Posterior cingulate gyrus (tissue), 11 donors: ENCODE measurements at regions not wholly inside any gene's neighbourhood (a gene's known extent, or its start where the extent isn't known, plus 50 kb on each side); places are given as distances from the start of the nearest gene placed in this dataset.
A peak's percentile ranks its signal among the peaks of the same experiment; 100 is the strongest.

ENCODE experiments used
- DNase-seq, 10 donors: peaks; one replicate each; pipeline versions ENCODE4 v3.0.0 to v3.0.0-alpha.2; 2020 to 2021; ENCODE audit warnings: mixed read lengths in 3 of 10
- intact Hi-C: fragments of 100-400 bp; cut with DNase I; formaldehyde crosslinking; loops from one replicate; pipeline ENCODE4 v1.15.1; 2023

DNA sequence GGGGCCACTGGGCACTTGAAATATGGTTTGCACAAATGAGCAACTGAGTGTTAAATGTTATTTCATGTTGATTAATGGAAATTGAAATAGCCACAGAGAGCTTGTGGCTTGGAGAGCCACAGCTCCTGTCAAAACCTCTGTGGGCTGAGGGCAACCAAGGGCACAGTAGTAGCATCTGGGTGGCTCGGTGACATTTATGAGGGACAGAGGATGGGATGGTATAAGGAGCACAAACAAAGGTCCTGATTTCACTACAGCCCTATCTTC is 215.9 kb downstream of the SOX9 start:
- no peak for DNase-seq
- intact Hi-C loops = loop anchor here (10.0 kb wide), 1 partner anchor 212 kb away; the partner anchor contains the start of gene SOX9

DNA sequence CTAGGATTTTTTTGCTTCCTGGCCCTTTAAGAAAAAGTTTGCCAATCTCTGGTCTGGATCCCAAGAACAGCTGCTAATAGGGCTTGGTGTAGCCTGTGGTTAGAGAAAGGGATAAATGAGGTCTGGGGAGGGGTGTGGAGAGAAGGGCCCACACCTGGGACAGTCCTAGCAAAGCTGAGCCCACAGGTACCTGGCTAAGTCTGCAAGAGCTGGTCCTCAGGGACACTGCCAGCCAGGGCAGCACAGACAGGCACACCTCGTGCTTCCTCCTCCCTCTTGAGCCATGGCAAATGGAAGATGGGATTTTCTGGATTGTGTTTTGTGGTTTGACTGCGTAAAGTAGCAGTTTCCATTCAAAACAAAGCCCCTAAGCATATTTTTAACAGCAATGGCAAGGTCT is 217.5 kb downstream of the SOX9 start:
- intact Hi-C loops = loop anchor here (10.0 kb wide), 1 partner anchor 214 kb away; the partner anchor contains the start of gene SOX9
- DNase-seq = no peak

DNA sequence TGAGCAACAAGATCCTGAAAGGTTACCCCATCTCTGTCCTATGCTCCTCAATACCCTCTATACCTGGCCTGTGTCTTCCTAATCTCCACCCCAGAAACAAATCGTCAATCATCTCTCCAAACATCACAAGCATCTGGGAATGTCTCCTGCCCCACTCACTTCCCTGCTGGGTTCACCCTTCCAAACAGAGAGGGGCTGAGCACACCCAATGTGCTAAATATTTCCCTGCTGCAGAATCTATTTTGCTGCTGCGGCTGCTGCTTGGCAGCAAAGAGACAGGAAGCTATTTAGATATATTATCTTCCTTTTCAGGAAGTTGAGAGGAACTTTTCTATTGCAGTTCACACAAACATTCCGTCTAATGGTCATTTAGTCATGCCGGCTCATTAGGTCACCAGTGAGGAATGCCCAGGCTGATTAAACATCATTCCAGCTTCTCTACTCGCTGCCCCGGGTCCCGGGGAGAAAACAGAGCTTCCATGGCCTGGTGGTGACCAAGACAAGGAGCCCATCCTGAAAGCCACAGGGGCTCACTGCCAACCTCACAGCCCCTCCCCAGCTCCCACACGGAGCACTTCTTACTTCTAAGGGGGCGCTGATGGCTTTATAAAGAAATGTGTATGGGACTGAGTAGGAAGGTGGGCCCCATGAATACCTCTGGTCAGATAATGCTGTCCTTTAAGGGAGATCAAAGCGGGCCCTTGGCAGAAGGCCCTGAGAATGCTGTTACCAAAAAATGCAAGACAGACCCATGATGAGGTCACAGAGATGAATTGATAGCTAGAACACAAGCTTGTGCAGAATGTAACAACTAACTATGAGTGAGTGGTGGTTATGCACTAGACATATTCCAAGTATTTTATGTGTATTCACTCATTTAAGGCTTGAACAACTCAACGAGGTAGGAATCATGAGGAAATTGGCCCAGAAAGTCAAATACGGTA is 218.3 kb downstream of the SOX9 start:
- DNase-seq = no peak
- intact Hi-C loops = loop anchor here (10.0 kb wide), 1 partner anchor 214 kb away; the partner anchor contains the start of gene SOX9

DNA sequence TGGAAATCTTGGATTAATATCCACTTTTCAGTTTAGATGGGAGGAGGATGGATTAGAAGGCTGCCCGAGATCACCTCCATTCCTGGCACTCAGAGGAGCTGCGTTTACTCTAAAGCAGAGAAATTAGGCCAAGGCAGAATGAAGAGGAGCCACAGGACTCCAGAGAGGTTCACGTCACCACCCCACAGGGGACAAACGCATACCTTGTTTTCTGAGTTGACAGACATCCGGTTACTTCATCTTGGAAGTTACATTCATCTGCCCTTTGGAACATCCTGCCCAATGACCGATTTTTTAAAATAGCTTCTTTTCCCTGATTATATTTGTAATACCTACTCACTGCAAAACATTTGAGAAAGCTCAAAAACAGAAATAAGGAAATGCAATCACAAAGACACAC is 220.0 kb downstream of the SOX9 start:
- intact Hi-C loops = loop anchor here (10.0 kb wide), 1 partner anchor 174 kb away; no protein-coding TSS in a partner anchor

DNA sequence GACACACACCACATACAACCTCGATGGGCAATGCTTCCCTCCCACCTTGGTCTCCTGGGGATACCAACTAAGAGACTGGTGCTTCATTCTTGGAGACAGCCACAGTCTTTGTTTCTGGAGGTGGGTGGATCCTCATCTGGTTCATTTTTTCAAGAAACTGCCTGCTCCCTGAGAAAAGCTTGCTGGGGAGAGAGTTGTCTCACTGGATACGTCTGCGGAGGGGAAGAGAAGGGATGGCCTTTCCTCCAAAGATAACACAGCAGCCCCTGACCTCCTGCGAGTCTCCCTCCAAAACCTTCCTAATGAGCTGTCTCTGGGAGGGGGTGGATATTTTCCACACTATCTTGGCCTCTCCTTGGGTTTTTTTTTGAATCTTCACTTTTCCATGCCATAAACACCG is 221.2 kb downstream of the SOX9 start:
- DNase-seq = no peak
- intact Hi-C loops = loop anchor here (10.0 kb wide), 1 partner anchor 173 kb away; no protein-coding TSS in a partner anchor

More for the DNA sequence above, 220.0 kb downstream of the SOX9 start:
- DNase-seq = no peak

DNA sequence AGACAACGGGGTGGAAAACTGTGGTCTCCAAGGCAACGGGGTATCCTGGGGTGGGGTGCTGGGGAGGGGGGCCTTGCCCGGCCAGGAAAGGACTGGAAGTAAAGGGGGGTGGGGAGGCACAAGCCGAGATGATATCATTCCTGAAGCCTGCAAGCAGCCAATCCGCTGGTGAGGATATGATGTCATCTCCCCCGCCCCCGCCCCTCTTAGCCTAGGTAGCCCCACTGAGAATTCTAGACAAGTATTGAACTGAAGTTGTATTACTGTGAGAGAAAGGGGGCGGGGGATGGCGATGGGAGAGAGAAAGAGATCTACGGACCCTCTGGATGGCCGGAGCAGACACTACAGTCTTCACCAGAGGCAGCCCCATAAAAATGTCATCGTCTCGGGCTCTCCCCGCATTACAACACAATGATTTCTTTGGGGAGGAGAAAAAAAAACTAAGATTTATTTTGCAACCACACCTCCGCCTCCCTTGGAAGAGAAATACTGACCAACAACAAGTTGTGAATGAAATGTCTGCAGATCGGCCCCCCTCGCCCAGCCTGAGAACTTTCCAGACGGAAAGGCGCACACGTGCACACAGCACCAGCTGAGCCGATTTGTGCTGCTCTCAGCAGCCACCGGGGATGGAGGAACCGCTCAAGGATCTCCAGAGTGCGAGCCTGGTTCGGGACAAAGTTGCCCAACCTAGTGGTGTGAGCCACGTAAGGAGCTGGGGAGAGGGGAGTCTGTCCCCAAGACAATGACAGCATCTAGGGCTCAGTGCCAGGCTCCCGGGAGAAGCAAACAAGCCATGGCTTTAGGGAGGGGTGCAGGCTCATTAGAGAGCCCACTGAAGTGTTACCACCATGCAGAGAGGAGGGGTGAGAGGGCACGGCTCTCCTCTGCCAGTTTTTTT is 222.1 kb downstream of the SOX9 start:
- DNase-seq = peak; percentile 29 to 92 (median 54)
- intact Hi-C loops = loop anchor here (10.0 kb wide), 1 partner anchor 172 kb away; no protein-coding TSS in a partner anchor

DNA sequence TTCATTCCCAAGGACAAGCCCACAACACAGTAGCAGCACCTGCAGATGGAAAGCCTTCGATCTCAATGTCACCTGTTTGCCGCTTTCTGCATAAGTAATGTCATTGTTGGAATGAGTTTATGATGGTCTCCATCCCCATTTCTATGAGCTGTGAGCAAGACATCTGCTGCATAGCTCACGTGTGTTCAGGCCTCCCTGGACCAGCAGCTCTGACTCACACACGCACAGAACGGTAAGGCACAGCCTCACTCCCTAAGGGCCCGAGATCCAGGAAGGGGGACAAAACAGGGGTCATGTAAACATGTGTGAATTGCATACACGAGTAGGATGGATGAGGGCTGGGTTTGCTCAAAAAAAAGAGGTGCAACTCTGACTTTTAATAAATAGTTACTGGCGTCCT is 223.1 kb downstream of the SOX9 start:
- intact Hi-C loops = loop anchor here (10.0 kb wide), 1 partner anchor 171 kb away; no protein-coding TSS in a partner anchor

DNA sequence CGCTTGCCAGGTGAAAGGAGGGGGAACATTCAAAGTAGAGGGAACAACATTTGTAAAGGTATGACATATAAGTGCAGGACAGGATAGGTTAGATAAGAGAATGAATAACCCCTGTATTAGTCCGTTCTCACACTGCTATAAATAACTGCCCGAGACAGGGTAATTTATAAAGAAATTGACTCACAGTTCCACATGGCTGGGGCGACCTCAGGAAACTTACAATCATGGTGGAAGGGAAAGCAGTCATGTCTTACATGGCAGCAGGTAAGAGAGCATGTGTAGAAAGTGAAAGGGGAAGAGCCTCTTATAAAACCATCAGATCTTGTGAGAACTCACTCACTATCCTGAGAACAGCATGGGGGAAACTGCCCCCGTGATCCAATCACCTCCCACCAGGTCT is 223.8 kb downstream of the SOX9 start:
- no peak for DNase-seq
- intact Hi-C loops = loop anchor here (10.0 kb wide), 1 partner anchor 170 kb away; no protein-coding TSS in a partner anchor

More for the DNA sequence above, 223.1 kb downstream of the SOX9 start:
- DNase-seq = no peak

DNA sequence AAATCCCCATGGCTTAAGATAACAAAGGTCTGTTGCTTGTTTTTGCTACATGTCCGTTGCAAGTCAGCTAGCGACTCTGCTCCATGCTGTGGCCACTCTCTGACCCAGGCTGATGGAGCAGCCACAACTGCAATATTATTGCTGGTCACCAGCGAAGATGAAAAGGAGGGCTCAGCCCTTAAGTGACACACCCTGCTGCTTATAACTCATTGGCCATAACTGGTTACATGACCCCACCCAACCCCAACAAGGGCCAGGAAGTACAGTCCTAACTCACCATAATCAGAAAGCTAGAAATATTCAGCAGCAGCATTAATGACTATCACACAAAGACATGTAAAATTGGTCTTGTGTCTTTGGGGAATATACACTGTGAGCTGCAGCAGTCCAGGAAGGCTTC is 224.3 kb downstream of the SOX9 start:
- intact Hi-C loops = loop anchor here (10.0 kb wide), 1 partner anchor 170 kb away; no protein-coding TSS in a partner anchor
- no peak for DNase-seq

DNA sequence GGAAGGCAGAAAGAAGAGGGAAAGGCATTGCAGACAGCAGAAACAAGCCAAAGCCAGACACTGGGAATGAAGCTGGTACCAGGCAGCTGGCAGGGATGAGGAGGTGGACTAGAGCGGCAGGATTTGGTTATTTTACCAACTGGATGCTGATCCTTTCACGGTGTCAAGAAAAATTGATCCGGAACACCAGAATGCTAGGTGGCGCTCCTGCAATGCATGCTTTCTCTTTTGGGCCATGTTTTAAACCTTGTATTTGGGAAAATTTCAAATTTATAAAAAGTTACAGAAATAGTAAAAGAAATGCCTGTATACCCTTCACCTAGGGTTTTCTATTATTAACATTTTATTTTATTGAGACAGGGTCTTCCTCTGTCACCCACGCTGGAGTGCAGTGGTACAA is 224.7 kb downstream of the SOX9 start:
- intact Hi-C loops = loop anchor here (10.0 kb wide), 1 partner anchor 169 kb away; no protein-coding TSS in a partner anchor

DNA sequence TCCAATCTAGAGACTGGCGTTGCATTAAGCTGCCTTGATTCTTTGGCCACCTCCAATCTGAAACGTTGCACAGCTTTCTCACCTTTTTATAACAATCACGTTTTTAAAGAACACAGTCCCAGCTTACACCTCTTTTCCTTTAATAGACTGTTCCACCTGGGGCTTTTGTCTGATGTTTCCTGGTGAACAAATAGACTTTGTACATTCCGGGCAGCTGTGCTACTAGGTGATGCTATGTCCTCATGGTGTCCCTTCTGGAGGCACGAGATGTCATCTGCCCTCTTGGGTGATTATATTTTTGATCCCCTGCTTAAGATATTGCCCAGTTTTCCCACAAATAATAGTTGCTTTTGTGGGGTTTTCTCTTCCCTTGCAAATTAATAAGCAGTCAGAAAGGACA is 225.5 kb downstream of the SOX9 start:
- intact Hi-C loops = loop anchor here (10.0 kb wide), 1 partner anchor 168 kb away; no protein-coding TSS in a partner anchor
- no peak for DNase-seq

More for the DNA sequence above, 224.7 kb downstream of the SOX9 start:
- DNase-seq = no peak

DNA sequence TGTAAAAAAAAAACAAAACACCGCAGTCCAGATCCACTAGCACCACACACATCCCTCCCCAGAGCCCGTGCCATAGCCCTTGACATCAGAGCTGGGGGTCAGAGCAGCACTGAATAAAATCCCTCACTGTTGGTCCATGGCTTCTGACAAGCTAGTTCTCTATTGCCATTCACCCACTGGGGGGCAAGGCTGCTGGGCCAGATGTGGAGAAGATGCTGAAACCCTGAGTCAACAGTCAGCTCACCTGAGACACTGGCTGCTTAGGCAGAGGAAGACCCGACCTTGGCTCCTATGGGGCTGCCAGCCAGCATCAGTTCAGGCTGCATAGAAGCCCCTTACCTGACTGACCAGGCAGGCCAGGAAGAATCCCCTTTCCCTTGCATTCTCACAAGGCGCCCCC is 228.2 kb downstream of the SOX9 start:
- no peak for DNase-seq
- intact Hi-C loops = loop anchor here (10.0 kb wide), 1 partner anchor 166 kb away; no protein-coding TSS in a partner anchor

DNA sequence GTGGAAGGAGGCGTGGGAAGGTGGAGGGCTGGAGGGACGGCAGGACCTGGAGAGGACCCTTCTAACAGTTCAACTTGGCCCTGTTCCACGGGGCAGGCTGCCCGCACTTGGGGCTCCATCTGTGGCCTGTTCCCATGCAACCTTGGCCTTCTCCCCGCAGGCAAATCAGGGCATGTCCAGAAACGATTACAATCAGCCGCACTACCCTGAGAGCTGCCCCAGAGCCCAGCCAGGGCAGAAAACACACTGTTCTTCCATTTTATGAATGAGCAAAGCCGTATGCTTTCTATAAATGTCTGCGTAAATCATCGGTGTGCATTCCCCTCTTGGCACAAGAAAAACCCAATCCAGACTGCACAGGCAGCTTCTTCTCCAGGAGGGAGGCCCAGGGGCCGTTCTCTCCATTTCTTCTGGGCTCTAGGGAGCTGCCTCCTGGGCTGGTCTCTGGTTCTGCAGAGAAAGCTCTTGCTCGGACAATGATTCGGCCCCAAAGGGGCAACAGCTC is 228.7 kb downstream of the SOX9 start:
- peak in 1 of 10 donors; percentile 18 for DNase-seq
- intact Hi-C loops = loop anchor here (10.0 kb wide), 1 partner anchor 165 kb away; no protein-coding TSS in a partner anchor

DNA sequence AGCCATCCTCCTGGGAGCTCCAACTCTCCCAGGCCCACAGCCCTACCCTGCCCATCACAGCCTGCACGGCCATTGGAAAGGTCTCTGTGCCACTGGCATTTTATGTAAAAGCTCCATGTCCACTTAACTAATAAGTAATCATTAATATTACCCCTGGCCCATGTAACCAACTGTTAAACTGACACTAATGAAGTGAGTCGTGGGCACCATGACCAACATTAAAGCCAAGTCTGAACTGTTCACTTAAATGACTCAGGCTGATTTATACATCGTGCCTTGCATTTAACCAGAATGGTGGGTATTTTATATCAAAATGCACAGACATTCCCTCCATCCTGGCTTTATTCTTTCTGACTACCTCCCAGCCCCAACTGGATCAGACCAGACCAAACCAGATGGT is 229.3 kb downstream of the SOX9 start:
- intact Hi-C loops = no loop called here
- no peak for DNase-seq

DNA sequence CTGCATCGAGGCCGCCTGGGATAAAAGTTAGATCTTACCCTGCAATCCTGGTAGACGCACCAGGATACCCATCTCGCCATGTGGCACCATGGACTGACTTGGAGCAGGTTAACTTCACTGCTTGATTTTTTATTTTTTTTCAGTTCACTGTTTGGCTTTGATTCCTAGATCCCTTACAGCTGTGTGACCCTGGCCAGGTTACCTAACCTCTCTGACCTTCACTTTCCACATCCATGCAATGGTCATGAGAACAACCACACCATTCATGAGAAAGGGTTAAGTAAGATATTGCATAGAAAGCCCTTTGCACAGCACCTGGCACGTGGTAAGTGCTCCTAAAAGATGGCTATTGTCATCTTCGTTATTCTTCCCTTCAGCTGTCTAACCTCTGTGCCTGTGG is 230.5 kb downstream of the SOX9 start:
- DNase-seq = no peak
- intact Hi-C loops = no loop called here

DNA sequence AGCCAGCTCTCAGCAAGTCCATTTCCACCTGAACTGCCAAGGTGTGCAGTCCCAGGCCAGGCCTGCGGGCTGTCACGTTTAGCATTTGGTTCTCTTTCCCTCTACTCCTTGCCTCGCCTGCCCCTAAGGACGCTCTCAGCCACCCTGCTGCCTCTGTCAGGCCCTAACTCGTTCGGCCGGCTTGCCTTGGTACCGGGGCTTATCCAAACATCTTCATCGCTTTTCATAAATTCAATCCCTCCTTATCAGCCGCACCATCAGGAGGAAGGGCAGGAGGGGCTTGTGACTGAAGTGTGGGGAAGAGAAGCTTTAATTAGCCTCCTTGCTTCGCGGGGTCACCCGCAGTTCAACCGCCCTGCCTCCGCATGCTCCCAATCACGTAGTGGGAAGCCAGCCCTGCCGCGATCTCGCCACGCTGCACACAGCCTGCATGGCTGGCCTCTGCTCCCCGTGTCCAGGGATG is 231.1 kb downstream of the SOX9 start:
- intact Hi-C loops = no loop called here
- DNase-seq = no peak

DNA sequence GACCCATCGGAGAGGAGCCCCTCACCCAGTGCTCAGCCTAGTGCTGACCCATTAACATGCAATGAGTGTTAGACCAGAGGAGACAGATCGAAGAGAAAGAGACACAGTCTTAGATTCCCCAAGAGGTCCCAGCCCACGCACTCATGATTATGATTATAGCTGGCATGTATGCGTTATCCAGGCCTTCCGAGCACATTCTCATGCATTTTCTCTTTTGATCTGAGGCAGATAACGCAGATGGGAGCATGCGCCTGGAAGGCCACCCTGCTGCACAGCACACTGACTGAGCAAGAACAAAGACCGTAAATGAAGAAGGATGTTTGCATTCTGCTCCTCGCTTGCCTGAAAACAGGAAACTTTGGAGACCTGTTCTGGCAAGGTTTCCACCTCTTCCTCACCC is 232.7 kb downstream of the SOX9 start:
- intact Hi-C loops = no loop called here
- DNase-seq = peak in 2 of 10 donors; percentile 29 to 34

DNA sequence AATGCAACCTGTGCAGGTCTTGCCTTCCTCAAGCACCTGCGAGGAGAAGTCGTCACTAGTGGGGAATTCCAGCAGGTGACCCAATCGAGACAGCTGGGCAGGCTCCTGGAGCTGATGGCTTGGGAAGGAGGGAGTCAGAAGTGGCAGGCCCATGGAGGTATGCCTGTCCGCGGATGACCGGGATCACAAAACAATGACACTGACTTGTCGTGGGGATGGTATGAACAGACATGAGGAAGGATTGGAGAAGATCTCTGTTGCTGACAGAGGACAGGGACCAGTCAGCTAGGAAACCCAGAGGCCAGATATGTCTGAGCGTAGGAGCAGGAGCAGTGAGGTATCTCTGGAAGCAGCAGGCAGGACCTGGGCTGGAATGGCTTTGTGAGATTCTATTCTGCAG is 233.3 kb downstream of the SOX9 start:
- intact Hi-C loops = no loop called here

DNA sequence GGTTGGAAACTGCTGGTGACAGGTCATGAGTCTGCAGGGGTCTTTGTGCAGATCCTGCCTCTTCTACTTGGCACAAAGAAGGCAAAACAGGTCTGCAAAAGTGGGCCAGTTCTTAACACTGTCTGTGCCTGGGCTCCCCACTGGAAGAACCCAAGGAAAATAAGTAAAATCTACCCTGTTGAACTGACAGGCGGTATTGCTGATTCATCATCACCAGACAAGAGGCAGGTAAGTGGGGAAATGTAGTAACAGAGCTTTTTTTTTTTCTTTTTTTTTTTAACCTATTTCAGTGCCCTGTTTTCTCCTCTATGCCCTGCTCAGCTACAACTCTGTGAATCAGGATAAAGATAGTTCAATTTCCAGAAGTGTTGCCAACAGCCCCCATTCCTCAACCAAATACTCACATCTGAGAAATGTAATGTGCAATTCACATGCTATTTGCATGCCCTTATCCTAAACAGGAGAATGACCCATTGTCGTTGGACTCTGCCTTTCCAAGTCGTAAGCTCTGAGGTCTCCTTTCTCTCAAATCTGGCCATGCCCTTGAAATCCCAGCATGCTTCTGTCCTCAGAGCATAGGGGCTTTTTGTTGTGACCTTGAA is 237.0 kb downstream of the SOX9 start:
- intact Hi-C loops = no loop called here

More for the DNA sequence above, 233.3 kb downstream of the SOX9 start:
- DNase-seq = no peak

DNA sequence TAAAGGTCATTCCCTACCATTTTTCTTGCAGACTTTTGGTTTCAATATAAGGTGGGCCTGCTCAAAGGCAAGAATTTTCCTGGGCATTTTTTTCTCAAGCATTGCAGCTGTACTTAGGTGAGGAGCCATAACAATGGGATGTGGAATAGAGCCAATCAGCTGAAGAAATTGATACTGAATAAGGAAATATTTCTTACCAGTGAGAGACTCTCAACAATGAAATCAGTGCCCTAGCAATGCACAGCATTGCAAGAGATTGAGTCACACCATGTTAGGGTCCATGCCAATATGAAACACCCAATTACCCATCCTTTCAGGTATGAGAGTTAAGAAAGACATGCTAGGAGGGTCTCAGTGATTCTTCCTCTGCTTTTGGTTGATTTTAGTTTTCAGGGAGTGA is 237.6 kb downstream of the SOX9 start:
- intact Hi-C loops = no loop called here
- DNase-seq = no peak

More for the DNA sequence above, 237.0 kb downstream of the SOX9 start:
- DNase-seq = no peak
